HG03442 (cell line): ENCODE measurements at regions not wholly inside any gene's neighbourhood (a gene's known extent, or its start where the extent isn't known, plus 50 kb on each side); places are given as distances from the start of the nearest gene placed in this dataset.

Source experiments
- ATAC-seq: cut with Tn5 transposase; IDR thresholded peaks from one replicate; pipeline ENCODE4 v1.9.1; 2021; ENCODE audit warnings: mild to moderate bottlenecking, moderate library complexity; ENCODE audit not compliant: unreplicated experiment

- ATAC-seq = no peak
These were observed 193.7 kb upstream of the RTL1 start for GRCh38 chr14:101097109-101097793.

DNA sequence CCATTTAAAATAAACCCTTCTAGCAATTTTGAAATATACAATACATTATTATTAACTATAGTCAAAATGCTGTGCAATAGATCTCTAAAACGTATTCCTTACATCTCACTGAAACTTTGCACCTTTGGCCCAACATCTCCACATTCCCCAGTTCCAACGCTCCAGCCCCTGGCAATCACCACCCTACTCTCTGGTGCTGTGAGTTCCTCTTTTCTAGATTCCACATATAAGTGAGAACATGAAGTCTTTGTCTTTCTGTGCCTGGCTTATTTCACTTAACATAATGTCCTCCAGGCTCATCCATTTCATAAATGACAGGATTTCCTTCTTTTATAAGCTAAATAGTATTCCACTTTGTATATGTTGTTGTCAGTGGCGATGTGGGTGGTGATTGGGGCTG lies 194.7 kb upstream of the RTL1 start:
- no peak for ATAC-seq

- ATAC-seq = no peak
These were observed 195.1 kb upstream of the RTL1 start for GRCh38 chr14:101098641-101099040.

DNA sequence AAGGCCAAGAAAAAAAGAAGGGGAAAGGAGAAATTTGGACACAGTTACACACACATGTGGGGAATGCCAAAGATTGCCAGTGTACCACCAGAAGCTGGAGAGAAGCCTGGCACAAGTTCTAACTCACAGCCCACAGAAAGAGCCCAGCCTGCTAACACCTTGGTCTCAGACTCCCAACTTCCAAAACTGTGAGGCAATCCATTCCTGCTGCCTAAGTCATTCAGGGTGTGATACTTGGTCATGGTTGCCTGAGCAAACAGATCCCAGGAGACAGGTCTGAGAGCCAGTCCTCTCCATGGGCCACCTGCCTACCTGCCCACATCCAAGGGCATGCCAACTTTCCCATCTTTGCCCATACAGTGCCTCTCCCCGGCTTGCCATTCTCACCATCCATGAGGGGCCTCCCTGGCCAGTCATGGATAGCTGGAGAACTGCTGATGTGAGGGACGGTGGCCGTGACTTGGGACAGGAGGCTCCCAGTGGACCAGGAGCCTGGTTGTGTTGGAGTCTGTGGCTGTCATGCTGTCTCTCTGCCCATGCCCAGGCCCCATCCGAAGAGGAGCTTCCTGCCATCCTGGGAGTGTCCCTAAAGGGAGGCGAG lies 198.0 kb upstream of the RTL1 start:
- ATAC-seq = no peak

- no peak for ATAC-seq
These were observed 199.4 kb upstream of the RTL1 start for GRCh38 chr14:101102875-101103274.

GRCh38 chr14:101103321-101103901 lies 199.9 kb upstream of the RTL1 start:
- ATAC-seq = no peak

- ATAC-seq = no peak
These were observed 201.0 kb upstream of the RTL1 start for GRCh38 chr14:101104485-101104884.

GRCh38 chr14:101105045-101105444 lies 201.5 kb upstream of the RTL1 start:
- ATAC-seq = no peak

GRCh38 chr14:101108579-101109346 lies 205.2 kb upstream of the RTL1 start:
- no peak for ATAC-seq

- no peak for ATAC-seq
These were observed 205.8 kb upstream of the RTL1 start for GRCh38 chr14:101109347-101109638.

DNA sequence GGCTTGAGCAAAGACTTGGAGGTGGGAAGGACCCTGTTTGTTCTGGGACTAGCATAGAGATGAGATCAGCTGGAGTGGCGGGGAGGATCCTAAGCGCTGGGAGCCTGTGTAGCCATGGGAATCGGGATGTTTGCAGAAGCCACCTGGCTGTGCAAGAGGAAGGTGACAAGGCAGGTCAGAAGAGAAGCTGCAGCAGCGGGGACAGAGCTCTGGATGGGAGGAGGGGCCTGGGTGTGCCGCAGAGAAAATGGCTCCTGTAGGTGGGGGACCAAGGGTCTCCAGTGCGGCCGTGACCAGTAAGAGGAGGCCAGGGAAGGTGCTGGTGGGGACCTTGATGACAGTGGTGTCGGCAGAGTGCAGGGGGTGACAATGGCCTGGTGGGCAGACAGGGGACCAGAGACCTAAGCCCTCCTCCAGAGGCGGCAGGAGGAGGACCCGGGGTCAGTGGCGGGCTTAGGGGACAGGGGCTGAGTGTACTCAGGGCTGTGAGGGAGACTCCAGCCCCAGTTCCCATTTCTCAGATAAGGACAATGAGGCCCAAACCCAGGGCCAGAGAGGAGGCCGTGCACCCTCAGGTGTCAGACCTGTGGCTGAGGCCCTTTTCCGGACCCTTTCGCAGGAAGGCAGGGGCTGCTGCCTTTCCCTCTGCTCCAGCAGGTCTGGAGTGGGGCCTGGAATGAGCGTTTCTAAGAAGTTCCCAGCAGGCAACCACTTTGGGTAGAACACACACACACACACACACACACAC lies 206.6 kb upstream of the RTL1 start:
- ATAC-seq = no peak

GRCh38 chr14:101110729-101111619 lies 207.5 kb upstream of the RTL1 start:
- ATAC-seq = no peak

GRCh38 chr14:101111620-101112290 lies 208.2 kb upstream of the RTL1 start:
- ATAC-seq = no peak

DNA sequence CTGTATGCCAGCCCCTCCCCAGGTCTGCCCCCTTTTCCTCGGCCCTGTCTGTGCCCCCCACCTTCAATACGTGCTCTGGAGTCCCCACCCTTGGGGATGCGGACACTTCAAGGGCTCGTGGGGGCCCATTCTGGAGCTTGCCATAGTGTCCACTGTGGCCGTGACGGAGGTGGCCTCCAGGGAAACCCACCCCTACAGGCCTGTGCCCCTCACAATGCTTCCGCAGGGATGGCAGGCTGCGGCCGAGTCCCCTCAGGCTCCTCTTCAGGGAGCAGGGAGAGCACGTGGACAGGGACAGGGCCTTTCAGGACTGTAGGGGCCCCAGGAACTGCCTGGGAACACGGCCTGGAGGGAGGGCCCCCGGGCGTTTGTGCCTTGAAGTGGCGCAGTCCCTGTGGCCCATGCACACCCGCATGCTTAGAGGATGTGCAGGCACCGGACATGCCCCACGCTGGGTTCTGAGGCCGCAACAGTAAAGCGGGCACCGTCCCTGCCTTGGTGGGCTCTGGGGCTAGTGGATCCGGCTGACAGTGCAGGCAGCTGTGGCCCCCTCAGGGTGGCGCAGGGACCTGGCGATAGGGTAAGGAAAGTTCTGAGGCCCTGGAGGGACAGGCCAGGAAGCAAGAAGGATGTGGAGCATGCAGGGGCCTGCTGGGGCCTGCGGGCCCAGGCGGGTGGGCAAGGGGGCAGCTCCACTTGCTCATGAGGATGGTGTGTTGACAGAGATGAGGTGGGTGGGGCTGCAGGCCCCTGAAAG lies 209.0 kb upstream of the RTL1 start:
- no peak for ATAC-seq

GRCh38 chr14:101113108-101113612 lies 209.6 kb upstream of the RTL1 start:
- no peak for ATAC-seq

GRCh38 chr14:101113835-101114725 lies 210.6 kb upstream of the RTL1 start:
- ATAC-seq = no peak

DNA sequence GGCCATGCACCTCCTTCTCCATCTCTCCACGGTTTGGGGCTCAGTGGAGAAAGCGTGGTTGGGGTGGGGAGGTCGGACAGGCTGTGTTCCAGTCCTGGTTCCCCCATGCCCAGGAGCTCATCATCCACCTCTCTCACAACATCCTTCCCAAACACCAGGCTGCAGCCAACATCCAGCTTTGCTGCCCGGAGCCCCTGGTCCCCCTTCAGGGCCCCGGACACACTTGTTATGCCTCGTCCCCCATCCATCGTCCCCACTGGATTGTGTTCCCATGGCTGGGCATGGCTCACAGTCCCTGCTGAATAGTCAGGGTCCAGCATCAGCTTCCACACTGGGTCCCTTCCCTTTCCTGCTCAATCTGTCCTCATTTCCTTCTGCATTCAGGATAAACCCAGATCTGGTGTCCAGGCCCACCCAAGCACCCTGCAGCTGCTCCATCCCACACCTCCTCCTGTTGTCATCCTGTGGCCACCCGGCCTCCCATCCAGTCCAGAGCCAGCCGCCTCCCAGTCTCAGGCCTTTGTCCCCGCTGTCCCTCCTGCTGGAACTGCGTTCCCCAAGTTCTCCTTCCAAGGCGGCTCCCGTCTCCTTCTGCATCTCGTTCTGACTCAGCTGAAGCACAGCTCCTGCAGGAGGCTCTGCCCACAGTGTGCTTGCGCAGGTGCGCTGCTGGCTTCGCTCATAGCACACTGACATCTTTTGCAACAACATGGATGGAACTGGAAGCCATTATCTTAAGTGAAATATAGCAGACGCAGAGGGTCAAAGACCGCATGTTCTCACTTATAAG lies 211.4 kb upstream of the RTL1 start:
- ATAC-seq = no peak
